ENCODE measurements at regions not wholly inside any gene's neighbourhood (a gene's known extent, or its start where the extent isn't known, plus 50 kb on each side); places are given as distances from the start of the nearest gene placed in this dataset.

- TF ChIP-seq CTCF (IDR thresholded peaks at IDR 0.05) (no peak), POLR2A (IDR thresholded peaks at IDR 0.05) (no peak)
Observed at GRCh38 chr11:11029027-11029426, 171.2 kb upstream of the ZBED5 start.

Measured in stomach (tissue), 4 donors.